ENCODE measurements at regions not wholly inside any gene's neighbourhood (a gene's known extent, or its start where the extent isn't known, plus 50 kb on each side); places are given as distances from the start of the nearest gene placed in this dataset.
"Not testable (repeated sequence)": the region's sequence is repeated elsewhere in the genome, so short reads cannot be mapped to it uniquely, and the experiment has no call there.

GRCh38 chr12:75698052-75698451 lies 186.6 kb upstream of the KRR1 start:
- no peak overlapping the region for H3K27ac Mint-ChIP-seq

GRCh38 chr12:75695926-75696325 lies 184.5 kb upstream of the KRR1 start:
- Mint-ChIP-seq H3K4me1 (ENCODE audit: low read depth) (no peaks in the 10 kb centered on the region), H3K27ac (no peak overlapping the region), H3K36me3 (ENCODE audit: low read depth) (no peaks in the 10 kb centered on the region), H3K27me3 (peaks cover 13% of the 10 kb centered on the region), H3K4me3 (no peak overlapping the region), H3K9me3 (no peaks in the 10 kb centered on the region)

More at GRCh38 chr12:75698052-75698451, 186.6 kb upstream of the KRR1 start:
- H3K27me3 Mint-ChIP-seq = no peaks in the 10 kb centered on the region
- peaks cover 9% of the 10 kb centered on the region for H3K4me1 Mint-ChIP-seq (ENCODE audit: low read depth)
- H3K9me3 Mint-ChIP-seq = no peaks in the 10 kb centered on the region
- H3K36me3 Mint-ChIP-seq (ENCODE audit: low read depth) = no peaks in the 10 kb centered on the region
- no peak overlapping the region for H3K4me3 Mint-ChIP-seq

- H3K27ac Mint-ChIP-seq = no peak overlapping the region
- no peaks in the 10 kb centered on the region for H3K4me1 Mint-ChIP-seq (ENCODE audit: low read depth)
- no peaks in the 10 kb centered on the region for H3K9me3 Mint-ChIP-seq
- H3K27me3 Mint-ChIP-seq = peaks cover 13% of the 10 kb centered on the region
- no peaks in the 10 kb centered on the region for H3K36me3 Mint-ChIP-seq (ENCODE audit: low read depth)
- H3K4me3 Mint-ChIP-seq = no peak overlapping the region
Observed at GRCh38 chr12:75694534-75695268, 183.3 kb upstream of the KRR1 start.

GRCh38 chr12:75692876-75693275 lies 181.5 kb upstream of the KRR1 start:
- Mint-ChIP-seq H3K4me3 (no peak overlapping the region), H3K27ac (no peak overlapping the region), H3K27me3 (peaks cover 13% of the 10 kb centered on the region), H3K9me3 (no peaks in the 10 kb centered on the region), H3K4me1 (ENCODE audit: low read depth) (no peaks in the 10 kb centered on the region), H3K36me3 (ENCODE audit: low read depth) (no peaks in the 10 kb centered on the region)

GRCh38 chr12:75690296-75690955 lies 179.0 kb upstream of the KRR1 start:
- peaks cover 2% of the 10 kb centered on the region for H3K4me1 Mint-ChIP-seq (ENCODE audit: low read depth)
- peaks cover 22% of the 10 kb centered on the region for H3K27me3 Mint-ChIP-seq
- no peaks in the 10 kb centered on the region for H3K9me3 Mint-ChIP-seq

GRCh38 chr12:75686233-75686632 lies 174.8 kb upstream of the KRR1 start:
- Mint-ChIP-seq H3K4me1 (ENCODE audit: low read depth) (peaks cover 17% of the 10 kb centered on the region), H3K27me3 (peaks cover 11% of the 10 kb centered on the region)
- not testable (repeated sequence) for H3K27ac Mint-ChIP-seq; H3K36me3 Mint-ChIP-seq (ENCODE audit: low read depth); H3K9me3 Mint-ChIP-seq; H3K4me3 Mint-ChIP-seq

More at GRCh38 chr12:75690296-75690955, 179.0 kb upstream of the KRR1 start:
- no peak overlapping the region for H3K4me3 Mint-ChIP-seq
- no peaks in the 10 kb centered on the region for H3K36me3 Mint-ChIP-seq (ENCODE audit: low read depth)
- no peak overlapping the region for H3K27ac Mint-ChIP-seq

GRCh38 chr12:75685617-75686225 lies 174.3 kb upstream of the KRR1 start:
- Mint-ChIP-seq H3K36me3 (ENCODE audit: low read depth) (no peaks in the 10 kb centered on the region), H3K27me3 (peaks cover 14% of the 10 kb centered on the region), H3K27ac (no peak overlapping the region), H3K9me3 (no peaks in the 10 kb centered on the region), H3K4me1 (ENCODE audit: low read depth) (peaks cover 17% of the 10 kb centered on the region), H3K4me3 (no peak overlapping the region)

- Mint-ChIP-seq H3K4me3 (no peak overlapping the region), H3K4me1 (ENCODE audit: low read depth) (peaks cover 17% of the 10 kb centered on the region), H3K9me3 (no peaks in the 10 kb centered on the region), H3K27ac (no peak overlapping the region), H3K27me3 (peaks cover 14% of the 10 kb centered on the region), H3K36me3 (ENCODE audit: low read depth) (no peaks in the 10 kb centered on the region)
Observed at GRCh38 chr12:75684678-75685616, 173.5 kb upstream of the KRR1 start.

GRCh38 chr12:75683995-75684586 lies 172.7 kb upstream of the KRR1 start:
- not testable (repeated sequence) for H3K36me3 Mint-ChIP-seq (ENCODE audit: low read depth); H3K27ac Mint-ChIP-seq; H3K9me3 Mint-ChIP-seq; H3K4me3 Mint-ChIP-seq
- Mint-ChIP-seq H3K4me1 (ENCODE audit: low read depth) (peaks cover 17% of the 10 kb centered on the region), H3K27me3 (peaks cover 14% of the 10 kb centered on the region)

- no peak overlapping the region for H3K27ac Mint-ChIP-seq
- no peaks in the 10 kb centered on the region for H3K36me3 Mint-ChIP-seq (ENCODE audit: low read depth)
- no peaks in the 10 kb centered on the region for H3K9me3 Mint-ChIP-seq
- peaks cover 14% of the 10 kb centered on the region for H3K27me3 Mint-ChIP-seq
- peaks cover 17% of the 10 kb centered on the region for H3K4me1 Mint-ChIP-seq (ENCODE audit: low read depth)
- H3K4me3 Mint-ChIP-seq = no peak overlapping the region
Observed at GRCh38 chr12:75683220-75683619, 171.8 kb upstream of the KRR1 start.

- H3K9me3 Mint-ChIP-seq = no peaks in the 10 kb centered on the region
- no peaks in the 10 kb centered on the region for H3K36me3 Mint-ChIP-seq (ENCODE audit: low read depth)
- H3K27ac Mint-ChIP-seq = no peak overlapping the region
- H3K4me3 Mint-ChIP-seq = no peak overlapping the region
- no peaks in the 10 kb centered on the region for H3K4me1 Mint-ChIP-seq (ENCODE audit: low read depth)
- peaks cover 8% of the 10 kb centered on the region for H3K27me3 Mint-ChIP-seq
Observed at GRCh38 chr12:75677522-75677921, 166.1 kb upstream of the KRR1 start.

GRCh38 chr12:75674393-75674792 lies 163.0 kb upstream of the KRR1 start:
- H3K4me1 Mint-ChIP-seq (ENCODE audit: low read depth) = no peaks in the 10 kb centered on the region
- peaks cover 3% of the 10 kb centered on the region for H3K27me3 Mint-ChIP-seq
- no peaks in the 10 kb centered on the region for H3K36me3 Mint-ChIP-seq (ENCODE audit: low read depth)
- no peaks in the 10 kb centered on the region for H3K9me3 Mint-ChIP-seq
- H3K27ac Mint-ChIP-seq = no peak overlapping the region
- H3K4me3 Mint-ChIP-seq = no peak overlapping the region

GRCh38 chr12:75672200-75672599 lies 160.8 kb upstream of the KRR1 start:
- Mint-ChIP-seq H3K27me3 (no peaks in the 10 kb centered on the region), H3K27ac (no peak overlapping the region), H3K4me1 (ENCODE audit: low read depth) (no peaks in the 10 kb centered on the region), H3K36me3 (ENCODE audit: low read depth) (no peaks in the 10 kb centered on the region), H3K4me3 (no peak overlapping the region), H3K9me3 (no peaks in the 10 kb centered on the region)

GRCh38 chr12:75670216-75670615 lies 158.8 kb upstream of the KRR1 start:
- Mint-ChIP-seq H3K4me3 (no peak overlapping the region), H3K27me3 (no peaks in the 10 kb centered on the region), H3K4me1 (ENCODE audit: low read depth) (no peaks in the 10 kb centered on the region), H3K36me3 (ENCODE audit: low read depth) (no peaks in the 10 kb centered on the region), H3K9me3 (no peaks in the 10 kb centered on the region), H3K27ac (no peak overlapping the region)

Data from stimulated activated naive CD8-positive, alpha-beta T cell treated with anti-CD3 and anti-CD28 coated beads, Interleukin-15, Interleukin-2, amounts not matched to agents 100 ng/mL and 50 ng/mL, for 24 hours (primary cell).